Tibial artery (tissue), 4 donors: ENCODE measurements at regions not wholly inside any gene's neighbourhood (a gene's known extent, or its start where the extent isn't known, plus 50 kb on each side); places are given as distances from the start of the nearest gene placed in this dataset.

ENCODE experiments used
- DNase-seq, 2 donors: peaks; one replicate each; pipeline ENCODE4 v3.0.0-alpha.2; 2019
- H3K27ac ChIP-seq, 2 donors: fragments of 200-600 bp; sonication (generic) in 1 of 2; 1 replicate in 1 of 2; 2 replicates in 1 of 2; pipeline ENCODE4 v1.5.1; 2018 to 2019; ENCODE audit warnings: mild to moderate bottlenecking in 1 of 2
- H3K27me3 ChIP-seq, 2 donors: fragments of 200-600 bp; sonication (generic) in 1 of 2; one replicate each; pipeline versions ENCODE4 v1.5.1 to v1.6.0; 2016 to 2019
- H3K36me3 ChIP-seq, 3 donors: fragments of 200-600 bp; sonication (generic) in 2 of 3; one replicate each; pipeline ENCODE4 v1.5.1; 2016 to 2019; ENCODE audit warnings: mild to moderate bottlenecking in 2 of 3
- H3K4me1 ChIP-seq, 4 donors: fragments of 200-600 bp; sonication (generic) in 2 of 4; 1 replicate in 3 of 4; 2 replicates in 1 of 4; pipeline ENCODE4 v1.5.1; 2016 to 2019
- H3K4me3 ChIP-seq, 2 donors: fragments of 200-600 bp; sonication (generic) in 1 of 2; 1 replicate in 1 of 2; 2 replicates in 1 of 2; pipeline ENCODE4 v1.5.1; 2018 to 2019; ENCODE audit warnings: mild to moderate bottlenecking in 2 of 2
- H3K9me3 ChIP-seq, 3 donors: fragments of 200-600 bp; sonication (generic) in 1 of 3; one replicate each; pipeline ENCODE4 v1.5.1; 2016 to 2019
- intact Hi-C: fragments of 100-400 bp; cut with DNase I; formaldehyde crosslinking; loops from one replicate; pipeline ENCODE4 v1.15.0; 2023; ENCODE audit warnings: low total_unique reads
- TF ChIP-seq, protein P1 (sequence below), 2 experiments: fragments of 200-600 bp in 1 of 2; fragments of 450-650 bp in 1 of 2; IDR thresholded peaks; one replicate each; pipeline ENCODE4 v1.5.1; 2017 to 2019; ENCODE audit warnings: antibody characterized with exemption in 2 of 2, mild to moderate bottlenecking in 1 of 2, moderate library complexity in 1 of 2

DNA sequence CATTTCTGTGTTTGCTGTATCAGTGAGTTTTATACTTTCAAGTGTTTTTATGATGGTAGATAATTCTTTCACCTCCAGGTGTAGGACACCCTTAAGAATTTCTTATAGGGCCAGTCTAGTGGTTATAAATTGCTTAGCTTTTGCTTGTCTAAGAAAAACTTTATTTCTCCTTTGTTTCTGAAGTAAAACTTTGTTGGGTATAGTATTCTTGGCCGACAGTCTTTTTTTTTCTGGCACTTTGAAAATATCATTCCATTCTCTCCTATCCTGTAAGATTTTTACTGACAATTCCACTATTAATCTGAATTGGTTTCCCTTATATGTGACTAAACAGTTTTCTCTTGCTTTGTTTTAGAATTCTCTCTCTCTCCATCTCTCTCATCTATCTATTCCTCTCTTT is 118.7 kb upstream of the LRRTM4 start:
- H3K36me3 ChIP-seq, result no peaks in the 10 kb centered on the region
- H3K27ac ChIP-seq, result no peak overlapping the region
- peaks cover 0 to 22% (median 3%) of the 10 kb centered on the region in 3 donors for H3K9me3 ChIP-seq
- H3K4me1 ChIP-seq, result no peaks in the 10 kb centered on the region
- TF ChIP-seq, protein P1, sequence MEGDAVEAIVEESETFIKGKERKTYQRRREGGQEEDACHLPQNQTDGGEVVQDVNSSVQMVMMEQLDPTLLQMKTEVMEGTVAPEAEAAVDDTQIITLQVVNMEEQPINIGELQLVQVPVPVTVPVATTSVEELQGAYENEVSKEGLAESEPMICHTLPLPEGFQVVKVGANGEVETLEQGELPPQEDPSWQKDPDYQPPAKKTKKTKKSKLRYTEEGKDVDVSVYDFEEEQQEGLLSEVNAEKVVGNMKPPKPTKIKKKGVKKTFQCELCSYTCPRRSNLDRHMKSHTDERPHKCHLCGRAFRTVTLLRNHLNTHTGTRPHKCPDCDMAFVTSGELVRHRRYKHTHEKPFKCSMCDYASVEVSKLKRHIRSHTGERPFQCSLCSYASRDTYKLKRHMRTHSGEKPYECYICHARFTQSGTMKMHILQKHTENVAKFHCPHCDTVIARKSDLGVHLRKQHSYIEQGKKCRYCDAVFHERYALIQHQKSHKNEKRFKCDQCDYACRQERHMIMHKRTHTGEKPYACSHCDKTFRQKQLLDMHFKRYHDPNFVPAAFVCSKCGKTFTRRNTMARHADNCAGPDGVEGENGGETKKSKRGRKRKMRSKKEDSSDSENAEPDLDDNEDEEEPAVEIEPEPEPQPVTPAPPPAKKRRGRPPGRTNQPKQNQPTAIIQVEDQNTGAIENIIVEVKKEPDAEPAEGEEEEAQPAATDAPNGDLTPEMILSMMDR (IDR thresholded peaks at IDR 0.05), result no peak
- intact Hi-C loops, result no loop called here
- H3K4me3 ChIP-seq, result no peak overlapping the region
- no peaks in the 10 kb centered on the region for H3K27me3 ChIP-seq
- no peak for DNase-seq

DNA sequence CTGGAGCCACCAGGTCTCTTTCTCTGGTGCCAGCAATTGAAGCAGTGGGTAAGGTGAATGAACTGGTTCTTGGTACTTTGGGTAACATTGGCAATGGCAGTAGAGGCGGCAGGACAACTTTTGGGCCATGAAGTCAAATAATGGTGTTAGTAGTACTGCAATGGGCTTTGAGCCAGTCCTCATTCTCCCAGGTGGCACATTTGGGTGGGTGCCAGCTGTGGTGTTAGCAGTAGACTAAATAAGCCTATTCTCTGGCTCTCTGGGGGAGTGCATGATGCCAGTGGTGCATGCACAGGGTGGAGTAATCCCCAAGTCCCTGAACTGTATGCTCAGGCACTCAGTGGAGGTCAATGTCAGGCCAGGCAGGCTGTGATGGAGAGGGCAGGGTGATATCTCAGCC is 120.2 kb upstream of the LRRTM4 start:
- intact Hi-C loops, result no loop called here
- no peak for DNase-seq
- TF ChIP-seq, protein P1 (IDR thresholded peaks at IDR 0.05), result no peak
- Histone ChIP-seq H3K36me3 (no peaks in the 10 kb centered on the region), H3K27me3 (no peaks in the 10 kb centered on the region), H3K4me3 (no peak overlapping the region), H3K9me3 (peaks cover 0 to 22% (median 3%) of the 10 kb centered on the region in 3 donors), H3K27ac (no peak overlapping the region), H3K4me1 (no peaks in the 10 kb centered on the region)

DNA sequence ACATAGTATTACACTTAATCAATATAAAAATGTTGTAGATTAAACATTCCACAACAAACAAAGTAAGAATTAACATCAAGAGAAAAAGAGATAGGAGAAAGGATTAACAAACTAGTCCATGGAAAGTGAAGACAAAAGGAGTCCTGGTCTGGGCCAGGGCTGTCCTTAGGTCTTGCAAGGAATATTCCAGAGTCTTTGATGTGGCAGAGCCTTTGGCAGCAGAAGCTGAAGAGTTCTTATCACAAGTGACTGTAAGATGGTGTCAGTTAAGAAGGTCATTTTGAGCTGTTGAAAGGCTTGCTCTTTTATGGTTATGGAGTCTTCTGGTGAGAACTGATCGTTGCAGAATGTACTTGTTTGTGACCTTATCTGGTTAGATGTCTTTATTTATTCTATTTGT is 127.7 kb upstream of the LRRTM4 start:
- H3K9me3 ChIP-seq, result no peaks in the 10 kb centered on the region
- H3K27me3 ChIP-seq, result no peaks in the 10 kb centered on the region
- TF ChIP-seq, protein P1 (IDR thresholded peaks at IDR 0.05), result no peak
- intact Hi-C loops, result no loop called here
- no peaks in the 10 kb centered on the region for H3K36me3 ChIP-seq
- H3K4me1 ChIP-seq, result no peaks in the 10 kb centered on the region
- no peak for DNase-seq
- no peak overlapping the region for H3K4me3 ChIP-seq
- H3K27ac ChIP-seq, result no peak overlapping the region

DNA sequence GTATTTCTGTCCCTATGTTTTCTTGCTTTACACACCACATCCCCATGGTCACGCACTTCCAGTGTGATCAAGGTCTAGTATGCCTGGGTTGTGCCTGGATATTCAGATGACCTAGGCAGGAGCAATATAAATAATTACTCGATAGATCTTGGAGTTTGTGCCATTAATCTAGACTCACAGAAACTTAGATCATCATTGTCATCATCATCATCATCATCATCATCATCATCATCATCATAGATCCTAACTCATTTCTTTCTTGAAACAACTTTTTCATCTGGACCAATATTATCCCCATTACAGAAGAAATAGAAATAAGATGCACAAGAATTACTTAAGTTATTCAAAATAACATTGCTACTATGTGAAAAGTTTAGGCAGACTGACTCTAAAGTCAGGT is 130.3 kb upstream of the LRRTM4 start:
- no peaks in the 10 kb centered on the region for H3K27me3 ChIP-seq
- intact Hi-C loops, result no loop called here
- H3K4me1 ChIP-seq, result no peaks in the 10 kb centered on the region
- TF ChIP-seq, protein P1 (IDR thresholded peaks at IDR 0.05), result no peak
- H3K27ac ChIP-seq, result no peak overlapping the region
- H3K36me3 ChIP-seq, result no peaks in the 10 kb centered on the region
- H3K4me3 ChIP-seq, result no peak overlapping the region
- no peak for DNase-seq
- H3K9me3 ChIP-seq, result no peaks in the 10 kb centered on the region

DNA sequence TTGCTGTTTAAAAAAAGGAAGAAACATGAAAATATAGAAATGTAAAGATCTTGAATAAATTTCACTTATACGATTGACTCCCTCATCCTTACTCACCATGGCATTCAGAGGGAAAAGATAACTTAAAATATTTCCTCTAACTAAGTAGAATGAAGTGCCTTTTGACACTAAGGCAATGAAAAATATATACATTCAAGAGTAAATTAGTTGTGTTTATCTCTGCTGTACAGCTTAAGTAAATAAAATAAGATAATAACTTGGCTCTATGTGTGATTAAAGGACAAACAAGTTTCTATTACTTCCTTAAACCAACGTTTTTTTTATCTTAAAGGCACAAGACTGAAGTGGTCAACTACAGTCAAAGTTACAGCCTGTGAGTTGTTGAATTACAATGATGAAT is 142.3 kb upstream of the LRRTM4 start:
- no peak for DNase-seq
- intact Hi-C loops, result no loop called here
- Histone ChIP-seq H3K9me3 (no peaks in the 10 kb centered on the region), H3K36me3 (no peaks in the 10 kb centered on the region), H3K27me3 (no peaks in the 10 kb centered on the region), H3K27ac (no peak overlapping the region), H3K4me1 (no peaks in the 10 kb centered on the region), H3K4me3 (no peak overlapping the region)
- TF ChIP-seq, protein P1 (IDR thresholded peaks at IDR 0.05), result no peak
